GM23338 (cell line): ENCODE measurements at regions not wholly inside any gene's neighbourhood (a gene's known extent, or its start where the extent isn't known, plus 50 kb on each side); places are given as distances from the start of the nearest gene placed in this dataset.

Experiments used
- ATAC-seq: fragments of 200-7000 bp; cut with Tn5 transposase; 3 replicates; pipeline ENCODE4 v1.9.1; 2020
- DNase-seq: peaks from one replicate; pipeline ENCODE4 v3.0.0-alpha.2; 2015; ENCODE audit warnings: low spot score
- H2AFZ ChIP-seq: fragments of 200-600 bp; sonication (generic); 2 replicates; pipeline ENCODE4 v1.8.0; 2016; ENCODE audit warnings: antibody characterized with exemption, mild to moderate bottlenecking, moderate library complexity
- H3F3A ChIP-seq: fragments of 200-600 bp; sonication (generic); replicated peaks from 2 replicates; pipeline ENCODE4 v1.8.0; 2017; ENCODE audit warnings: antibody characterized with exemption, mixed run types, low read depth
- H3K27ac ChIP-seq: fragments of 200-600 bp; sonication (generic); 2 replicates; pipeline ENCODE4 v1.6.1; 2016; ENCODE audit warnings: low read depth
- H3K27me3 ChIP-seq: fragments of 200-600 bp; sonication (generic); 2 replicates; pipeline ENCODE4 v1.8.0; 2016; ENCODE audit warnings: mild to moderate bottlenecking, mixed run types, moderate library complexity; ENCODE audit not compliant: insufficient read depth
- H3K36me3 ChIP-seq: fragments of 200-600 bp; sonication (generic); 2 replicates; pipeline ENCODE4 v1.8.0; 2016; ENCODE audit warnings: mild to moderate bottlenecking; ENCODE audit not compliant: insufficient read depth
- H3K4me1 ChIP-seq: fragments of 200-600 bp; sonication (generic); 2 replicates; pipeline ENCODE4 v1.8.0; 2016; ENCODE audit warnings: mild to moderate bottlenecking, moderate library complexity; ENCODE audit not compliant: insufficient read depth
- H3K4me2 ChIP-seq: fragments of 200-600 bp; sonication (generic); 2 replicates; pipeline ENCODE4 v1.7.1; 2017; ENCODE audit warnings: mixed run types
- H3K4me3 ChIP-seq: fragments of 200-600 bp; sonication (generic); 2 replicates; pipeline ENCODE4 v1.6.1; 2016; ENCODE audit warnings: mixed run types
- H3K79me2 ChIP-seq: fragments of 200-600 bp; sonication (generic); replicated peaks from 2 replicates; pipeline ENCODE4 v1.8.0; 2017; ENCODE audit warnings: mild to moderate bottlenecking; ENCODE audit not compliant: insufficient read depth
- H3K9me2 ChIP-seq: fragments of 200-600 bp; sonication (generic); 2 replicates; pipeline ENCODE4 v1.8.0; 2017; ENCODE audit not compliant: insufficient read depth
- H4K20me1 ChIP-seq: fragments of 200-600 bp; sonication (generic); replicated peaks from 2 replicates; pipeline ENCODE4 v1.8.0; 2017; ENCODE audit warnings: mild to moderate bottlenecking; ENCODE audit not compliant: insufficient read depth
- H3K27ac Mint-ChIP-seq: 2 replicates; pipeline ENCODE4 v1.8.0; 2020; ENCODE audit warnings: inconsistent platforms, mild to moderate bottlenecking, moderate library complexity, mixed read lengths
- H3K27me3 Mint-ChIP-seq: 3 replicates; pipeline ENCODE4 v1.8.0; 2022; ENCODE audit warnings: low read depth, mild to moderate bottlenecking, moderate library complexity, mixed read lengths, inconsistent platforms; ENCODE audit not compliant: insufficient read depth, poor library complexity
- H3K36me3 Mint-ChIP-seq: 3 replicates; pipeline ENCODE4 v1.8.0; 2021; ENCODE audit warnings: low read depth, mild to moderate bottlenecking, inconsistent platforms, moderate library complexity, mixed read lengths
- H3K4me1 Mint-ChIP-seq: 3 replicates; pipeline ENCODE4 v1.8.0; 2020; ENCODE audit warnings: mild to moderate bottlenecking, inconsistent platforms, mixed read lengths
- H3K4me3 Mint-ChIP-seq: 3 replicates; pipeline ENCODE4 v1.8.0; 2021; ENCODE audit warnings: moderate library complexity, mild to moderate bottlenecking, inconsistent platforms, mixed read lengths
- H3K9me3 Mint-ChIP-seq: 3 replicates; pipeline ENCODE4 v1.8.0; 2020; ENCODE audit warnings: moderate library complexity, mild to moderate bottlenecking, inconsistent platforms, mixed read lengths
- CTCF ChIP-seq, 2 experiments: fragments of 200-600 bp in 1 of 2; sonication (generic) in 1 of 2; conservative IDR thresholded peaks; 2 replicates each; pipeline versions ENCODE4 v1.5.1 to v1.6.1; 2016 to 2017; ENCODE audit warnings: antibody characterized with exemption in 2 of 2, low read depth in 2 of 2, mild to moderate bottlenecking in 2 of 2, moderate library complexity in 1 of 2
- EZH2 ChIP-seq: fragments of 200-600 bp; sonication (generic); IDR thresholded peaks from one replicate; pipeline ENCODE4 v1.8.0; 2017; ENCODE audit warnings: antibody characterized with exemption, mild to moderate bottlenecking, low read depth; ENCODE audit not compliant: unreplicated experiment
- REST ChIP-seq: IDR thresholded peaks from one replicate; pipeline ENCODE4 v1.6.1; 2018; ENCODE audit warnings: antibody characterized with exemption; ENCODE audit not compliant: unreplicated experiment
- ZNF114 ChIP-seq: fragments of 250-450 bp; sonication (Bioruptor Pico); IDR thresholded peaks from 2 replicates; pipeline ENCODE4 v1.5.0; 2020; ENCODE audit warnings: mild to moderate bottlenecking, moderate library complexity
- ZNF331 ChIP-seq: fragments of 250-450 bp; sonication (Bioruptor Pico); IDR thresholded peaks from 2 replicates; pipeline ENCODE4 v1.5.0; 2020; ENCODE audit warnings: low read depth, mild to moderate bottlenecking, moderate library complexity
- ZNF462 ChIP-seq: fragments of 250-450 bp; sonication (Bioruptor Pico); IDR thresholded peaks from 2 replicates; pipeline ENCODE4 v1.5.0; 2020; ENCODE audit warnings: mild to moderate bottlenecking, moderate library complexity

GRCh38 chr4:1467581-1468458 is 61.6 kb upstream of the NKX1-1 start (continued):
- TF ChIP-seq ZNF462 (no peak), CTCF (conservative IDR thresholded peaks at IDR 0.05; ENCODE audit: low read depth in 2 of 2) (no peak)

GRCh38 chr4:1466863-1467165 is 60.6 kb upstream of the NKX1-1 start:
- H3K9me2 ChIP-seq: peaks cover 7% of the 10 kb centered on the region; the same call in 1 of the 2 replicates
- no peaks in the 10 kb centered on the region for H4K20me1 ChIP-seq
- Mint-ChIP-seq H3K4me1 (0 out of 3 replicates have a peak, but pooled peaks cover under 1% of the 10 kb centered on the region), H3K9me3 (peaks cover 13% of the 10 kb centered on the region), H3K27me3 (peaks cover 11% of the 10 kb centered on the region), H3K4me3 (no peak overlapping the region), H3K27ac (no peak overlapping the region), H3K36me3 (peaks cover 7% of the 10 kb centered on the region; the same call in 2 of the 3 replicates)
- H2AFZ ChIP-seq: no peak overlapping the region
- H3K4me3 ChIP-seq: no peak overlapping the region
- DNase-seq (no peak), ATAC-seq (no peak)
- no peak overlapping the region for H3K4me2 ChIP-seq
- H3K36me3 ChIP-seq: no peaks in the 10 kb centered on the region
- no peaks in the 10 kb centered on the region for H3K79me2 ChIP-seq
- no peak overlapping the region for H3K27ac ChIP-seq
- H3K27me3 ChIP-seq: no peaks in the 10 kb centered on the region; the same call in 1 of the 2 replicates
- H3K4me1 ChIP-seq: no peaks in the 10 kb centered on the region
- H3F3A ChIP-seq: no peaks in the 10 kb centered on the region
- no peak for TF ChIP-seq ZNF114 (CRISPR knock-in tag)
- TF ChIP-seq REST: no peak
- no peak for TF ChIP-seq ZNF331
- no peak for TF ChIP-seq EZH2
